SU-DHL-6 (cell line): ENCODE measurements at regions not wholly inside any gene's neighbourhood (a gene's known extent, or its start where the extent isn't known, plus 50 kb on each side); places are given as distances from the start of the nearest gene placed in this dataset.

Source experiments
- CTCF ChIP-seq: fragments of 200-600 bp; sonication (generic); IDR thresholded peaks from one replicate; pipeline ENCODE4 v1.5.1; 2017; ENCODE audit warnings: antibody characterized with exemption, mild to moderate bottlenecking, low read length, moderate library complexity; ENCODE audit not compliant: insufficient read depth, poor library complexity, severe bottlenecking
- EZH2phosphoT487 ChIP-seq: fragments of 200-600 bp; sonication (generic), shearing (Covaris generic); conservative IDR thresholded peaks from 2 replicates; pipeline ENCODE4 v1.6.1; 2018; ENCODE audit warnings: mild to moderate bottlenecking, antibody characterized with exemption, low read length, moderate library complexity, mixed read lengths

GRCh38 chr6:76839505-76839904 is 623.8 kb downstream of the HTR1B start:
- TF ChIP-seq CTCF (no peak), EZH2phosphoT487 (no peak)
